ENCODE measurements at regions not wholly inside any gene's neighbourhood (a gene's known extent, or its start where the extent isn't known, plus 50 kb on each side); places are given as distances from the start of the nearest gene placed in this dataset.

DNA sequence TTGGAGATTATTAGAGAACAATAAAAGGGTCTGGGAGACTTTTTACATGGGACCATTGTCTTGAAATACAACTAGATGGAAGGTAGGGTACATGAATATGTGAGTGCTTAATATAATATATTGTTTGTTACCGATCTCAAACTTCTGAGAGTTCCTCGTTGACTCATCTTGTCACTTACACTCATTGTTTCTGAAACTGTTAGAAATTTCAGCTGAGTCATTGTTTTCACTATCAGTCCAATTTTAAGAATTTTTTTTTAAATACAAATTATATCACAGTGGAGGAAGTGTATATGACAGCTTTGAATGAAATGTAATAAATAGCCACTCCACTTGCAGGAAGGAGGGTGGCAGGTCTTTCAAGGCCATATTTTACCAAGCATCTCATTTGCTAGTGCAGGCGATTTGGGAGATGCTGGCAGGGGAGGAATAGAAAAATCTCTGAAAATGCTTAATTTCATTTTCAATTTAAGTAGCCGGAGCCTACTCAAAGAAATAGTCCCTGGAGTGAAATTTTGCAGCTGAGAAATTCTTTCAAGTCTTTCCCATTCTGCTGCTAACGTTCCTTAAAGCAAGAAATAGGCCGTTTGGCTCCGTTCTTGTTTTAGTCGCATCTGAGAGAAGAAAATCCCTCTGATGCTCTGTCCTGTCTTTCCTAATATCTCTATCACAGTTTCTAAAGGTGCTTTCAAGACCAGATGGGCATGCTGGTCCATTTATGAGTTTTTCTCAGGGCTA, 1404.2 kb upstream of the CELF2 start:
- no peak for DNase-seq (ENCODE audit: low read depth, low spot score)

DNA sequence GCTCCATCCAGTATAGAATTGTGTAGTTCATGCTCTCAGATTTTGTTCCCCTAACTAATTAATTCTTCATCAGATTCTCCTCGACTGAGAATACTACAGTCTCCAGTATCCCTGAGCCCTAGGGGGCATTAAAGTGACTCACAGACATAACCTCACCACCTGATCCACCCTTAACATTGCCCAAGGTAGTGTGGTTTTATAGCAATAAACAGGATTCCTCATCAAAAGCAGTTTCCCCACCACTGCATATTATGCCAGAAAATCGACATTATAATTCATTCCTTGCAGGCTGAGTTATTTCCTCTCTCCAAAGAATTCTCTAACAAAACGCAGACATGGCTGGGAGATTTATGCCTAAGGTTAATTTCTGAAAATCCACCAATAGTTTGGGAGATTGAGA, 1402.5 kb upstream of the CELF2 start:
- DNase-seq (ENCODE audit: low read depth, low spot score): no peak

GRCh38 chr10:9621216-9621615, 1396.5 kb upstream of the CELF2 start:
- no peak for DNase-seq (ENCODE audit: low read depth, low spot score)

DNA sequence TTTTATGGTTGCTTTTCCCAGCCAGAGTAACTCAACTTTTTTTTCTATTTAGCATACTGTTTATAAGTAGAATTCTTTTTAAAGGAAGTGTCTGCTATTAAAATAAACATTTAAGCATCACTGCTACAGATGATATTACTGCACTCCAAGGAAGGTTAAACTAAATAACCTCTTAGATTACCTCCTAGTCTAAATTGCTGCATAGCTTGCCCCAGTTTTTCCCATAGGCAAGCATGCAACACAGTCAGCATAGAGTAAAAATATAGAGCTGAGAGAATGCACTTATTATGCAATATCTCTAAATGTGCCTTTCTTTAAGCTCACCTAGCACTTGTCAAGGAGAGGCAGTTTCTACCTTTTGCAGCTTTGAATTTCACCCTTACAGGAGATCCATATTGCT, 1392.4 kb upstream of the CELF2 start:
- no peak for DNase-seq (ENCODE audit: low read depth, low spot score)

DNA sequence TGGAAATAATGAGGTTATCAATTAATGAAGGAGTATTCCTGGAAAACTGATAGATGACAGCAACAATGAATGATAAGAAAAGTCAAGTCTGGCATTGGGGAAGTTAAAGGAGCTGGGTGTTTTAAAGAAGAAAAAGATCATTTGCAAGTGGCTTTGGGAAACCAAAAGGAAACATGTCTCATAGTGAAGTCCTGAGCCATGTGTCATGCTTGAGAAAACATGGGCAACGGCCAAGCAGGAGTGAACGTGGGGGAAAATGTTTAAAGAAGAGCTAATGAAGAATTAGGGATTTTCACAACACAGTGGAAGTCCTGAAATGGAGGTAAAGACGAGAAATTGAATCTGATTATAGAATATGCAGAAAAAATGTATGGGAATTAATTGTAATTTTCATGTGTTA, 1383.2 kb upstream of the CELF2 start:
- DNase-seq (ENCODE audit: low read depth, low spot score): no peak

DNA sequence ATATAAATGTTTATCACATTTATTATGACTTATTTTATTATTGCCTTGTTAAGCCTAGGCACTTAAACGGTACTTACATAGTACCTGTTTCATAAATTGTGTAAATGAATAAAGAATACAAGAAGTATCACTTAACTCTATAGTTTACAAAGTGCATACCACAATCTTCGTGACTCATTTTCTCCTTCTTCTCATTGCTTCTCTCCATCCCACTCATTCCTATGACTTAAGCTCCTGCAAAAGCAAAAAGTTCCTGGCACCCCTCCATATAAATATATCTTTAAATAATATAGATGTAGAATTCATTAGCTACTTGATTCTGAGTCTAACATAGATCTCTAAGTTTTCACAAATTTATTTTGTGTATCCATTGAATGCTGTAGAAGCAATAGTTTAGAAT, 1382.0 kb upstream of the CELF2 start:
- no peak for DNase-seq (ENCODE audit: low read depth, low spot score)

GRCh38 chr10:9636216-9636615, 1381.5 kb upstream of the CELF2 start:
- no peak for DNase-seq (ENCODE audit: low read depth, low spot score)

GRCh38 chr10:9643782-9644181, 1373.9 kb upstream of the CELF2 start:
- no peak for DNase-seq (ENCODE audit: low read depth, low spot score)

- DNase-seq (ENCODE audit: low read depth, low spot score): no peak
Measured at GRCh38 chr10:9645404-9645803, 1372.3 kb upstream of the CELF2 start.

- no peak for DNase-seq (ENCODE audit: low read depth, low spot score)
Measured at GRCh38 chr10:9645928-9646600, 1371.6 kb upstream of the CELF2 start.

- DNase-seq (ENCODE audit: low read depth, low spot score): no peak
Measured at GRCh38 chr10:9654261-9654660, 1363.4 kb upstream of the CELF2 start.

- no peak for DNase-seq (ENCODE audit: low read depth, low spot score)
Measured at GRCh38 chr10:9656386-9656785, 1361.3 kb upstream of the CELF2 start.

DNA sequence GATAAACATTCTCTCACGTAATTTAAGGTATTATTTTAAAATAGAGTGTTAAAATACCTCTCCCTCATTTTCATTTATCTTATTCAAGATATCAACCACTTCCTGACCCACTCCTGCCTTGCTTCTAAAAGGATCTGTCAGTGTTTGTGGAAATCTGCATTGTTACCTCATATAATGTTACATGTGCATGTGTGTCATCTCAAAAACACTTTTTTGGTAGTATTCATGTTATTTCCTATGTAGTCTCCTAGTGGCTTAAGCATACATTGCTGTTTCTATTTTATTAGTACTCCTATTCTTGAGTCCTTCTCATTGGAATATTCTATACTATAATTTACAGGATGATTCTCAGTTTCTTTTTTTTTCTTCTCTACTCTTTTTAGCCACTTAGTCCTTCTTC, 1360.7 kb upstream of the CELF2 start:
- no peak for DNase-seq (ENCODE audit: low read depth, low spot score)

DNA sequence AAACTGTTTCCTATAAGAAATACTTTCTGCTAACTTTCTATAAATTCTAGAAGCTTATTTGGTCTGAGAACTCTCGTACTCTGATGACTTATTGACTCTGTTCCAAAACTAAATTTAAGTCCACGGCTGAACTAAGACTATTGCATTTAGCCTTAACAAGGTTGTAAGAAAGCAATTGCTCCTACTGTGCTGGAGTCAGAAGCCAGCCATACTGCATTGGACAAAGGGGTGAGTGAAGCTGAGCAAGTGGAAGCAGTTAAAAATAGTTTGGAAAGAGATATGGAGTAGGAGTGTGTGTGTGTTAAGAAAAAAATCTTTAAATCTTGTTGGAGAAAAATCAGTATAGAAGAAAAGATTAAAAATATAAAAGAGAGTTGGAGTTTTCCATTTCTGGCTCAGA, 1360.1 kb upstream of the CELF2 start:
- DNase-seq (ENCODE audit: low read depth, low spot score): no peak

- DNase-seq (ENCODE audit: low read depth, low spot score): no peak
Measured at GRCh38 chr10:9668411-9668810, 1349.3 kb upstream of the CELF2 start.

DNA sequence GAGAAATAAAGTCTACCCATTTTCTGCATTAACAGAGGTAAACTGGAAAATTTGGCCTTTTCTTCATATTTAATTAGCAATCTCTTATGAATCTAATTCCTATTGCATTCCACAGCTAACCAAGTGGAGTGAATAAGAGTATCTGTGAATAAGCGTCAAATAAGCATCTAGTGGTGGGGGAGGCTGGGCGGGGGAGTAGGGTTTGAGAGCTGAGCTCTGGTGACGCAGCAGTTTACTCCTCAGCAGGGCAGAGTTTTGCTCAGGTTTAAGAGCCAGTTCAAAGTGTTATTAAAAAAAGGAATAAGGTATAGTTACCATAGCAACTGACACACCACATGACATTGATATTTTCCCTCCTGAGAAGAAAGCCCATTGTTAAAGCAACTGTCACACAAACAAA, 1346.8 kb upstream of the CELF2 start:
- DNase-seq (ENCODE audit: low read depth, low spot score): no peak

DNA sequence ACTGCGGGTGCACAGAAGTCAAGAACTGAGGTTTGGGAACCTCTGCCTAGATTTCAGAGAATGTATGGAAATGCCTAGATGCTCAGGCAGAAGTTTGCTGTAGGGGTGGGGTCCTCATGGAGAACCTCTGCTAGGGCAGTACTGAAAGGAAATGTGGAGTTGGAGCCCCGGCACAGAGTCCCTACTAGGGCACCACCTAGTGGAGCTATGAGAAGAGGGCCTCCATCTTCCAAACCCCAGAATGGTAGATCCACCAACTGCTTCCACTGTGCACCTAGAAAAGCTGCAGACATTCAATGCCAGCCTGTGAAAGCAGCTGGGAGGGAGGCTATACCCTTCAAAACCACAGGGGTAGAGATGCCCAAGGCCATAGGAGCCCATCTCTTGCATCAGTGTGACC, 1336.0 kb upstream of the CELF2 start:
- no peak for DNase-seq (ENCODE audit: low read depth, low spot score)

DNA sequence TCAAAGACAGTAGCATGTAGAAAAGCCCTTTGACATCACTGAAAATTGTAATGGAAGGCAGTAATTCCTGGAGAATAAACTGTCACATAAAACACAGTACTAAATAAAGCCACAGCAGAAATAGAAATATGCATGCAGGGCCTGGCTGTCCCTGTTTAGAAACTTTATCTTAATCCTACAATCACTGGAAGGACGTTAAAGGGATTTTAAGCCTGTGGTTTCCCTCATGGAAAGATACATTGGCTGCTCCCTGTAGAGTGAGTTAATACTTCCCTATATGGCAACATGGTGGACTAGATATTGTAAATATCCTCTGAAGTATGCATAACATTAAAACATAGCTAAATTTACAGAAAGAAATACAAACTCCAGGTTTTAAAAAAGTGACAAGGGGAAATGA, 1334.9 kb upstream of the CELF2 start:
- DNase-seq (ENCODE audit: low read depth, low spot score): no peak

GRCh38 chr10:9684186-9684585, 1333.5 kb upstream of the CELF2 start:
- no peak for DNase-seq (ENCODE audit: low read depth, low spot score)

- no peak for DNase-seq (ENCODE audit: low read depth, low spot score)
Measured at GRCh38 chr10:9685596-9685995, 1332.1 kb upstream of the CELF2 start.

DNA sequence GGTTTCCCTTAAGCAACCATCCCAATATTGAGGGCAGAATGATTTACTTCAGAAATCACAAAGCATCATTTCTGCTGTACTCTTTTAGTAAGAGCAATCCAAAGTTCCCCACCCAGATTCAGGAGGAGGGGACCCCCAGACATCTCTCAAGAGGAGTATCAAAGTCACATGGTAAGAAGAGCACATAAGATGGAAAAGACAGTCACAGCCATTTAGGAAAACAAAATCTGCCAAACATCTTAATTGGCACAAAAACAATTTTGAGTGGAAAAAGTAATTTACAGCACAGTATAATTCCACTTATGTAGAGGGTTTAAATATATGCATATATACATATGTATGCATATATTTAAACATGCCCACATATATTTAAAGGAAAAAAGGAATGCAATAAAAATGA, 1329.0 kb upstream of the CELF2 start:
- DNase-seq (ENCODE audit: low read depth, low spot score): no peak

- DNase-seq (ENCODE audit: low read depth, low spot score): no peak
Measured at GRCh38 chr10:9707216-9707615, 1310.5 kb upstream of the CELF2 start.

DNA sequence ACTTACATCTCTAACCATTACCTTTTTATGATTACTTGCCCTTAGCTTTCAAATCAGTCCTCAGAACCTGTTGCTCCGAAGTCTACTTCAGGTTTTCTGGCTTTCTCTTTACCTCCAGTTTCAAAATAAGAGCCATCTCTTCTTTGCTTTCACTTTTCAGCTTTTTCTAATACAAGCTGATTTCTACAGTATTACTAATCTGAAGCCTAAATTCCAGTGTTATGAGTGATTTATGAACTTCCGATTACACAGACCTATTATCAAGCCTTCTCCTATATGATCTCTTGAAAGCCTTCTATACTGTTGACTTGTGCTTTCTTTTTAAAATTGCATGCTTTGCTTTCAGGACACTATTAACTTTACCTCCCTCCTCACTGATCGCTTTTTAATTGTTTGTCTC, 1307.8 kb upstream of the CELF2 start:
- DNase-seq (ENCODE audit: low read depth, low spot score): no peak

DNA sequence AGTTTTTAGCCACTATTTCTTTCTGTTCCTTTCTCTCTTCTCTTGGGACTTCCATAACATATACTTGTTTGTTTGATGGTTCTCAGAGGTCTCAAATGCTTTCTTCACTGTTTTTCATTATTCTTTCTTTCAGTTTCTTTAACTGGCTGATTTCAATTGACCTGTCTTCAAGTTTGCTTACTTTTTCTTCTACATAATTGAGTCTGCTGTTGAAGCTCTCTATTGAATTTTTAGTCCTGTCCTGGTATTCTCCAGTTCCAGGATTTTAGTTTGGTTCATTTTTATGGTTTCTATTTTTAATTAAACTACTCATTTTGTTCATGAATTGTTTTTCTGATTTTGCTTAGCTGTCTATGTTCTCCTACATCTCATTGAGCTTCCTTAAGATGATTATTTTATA, 1305.3 kb upstream of the CELF2 start:
- no peak for DNase-seq (ENCODE audit: low read depth, low spot score)
